ENCODE measurements at regions not wholly inside any gene's neighbourhood (a gene's known extent, or its start where the extent isn't known, plus 50 kb on each side); places are given as distances from the start of the nearest gene placed in this dataset.

DNA sequence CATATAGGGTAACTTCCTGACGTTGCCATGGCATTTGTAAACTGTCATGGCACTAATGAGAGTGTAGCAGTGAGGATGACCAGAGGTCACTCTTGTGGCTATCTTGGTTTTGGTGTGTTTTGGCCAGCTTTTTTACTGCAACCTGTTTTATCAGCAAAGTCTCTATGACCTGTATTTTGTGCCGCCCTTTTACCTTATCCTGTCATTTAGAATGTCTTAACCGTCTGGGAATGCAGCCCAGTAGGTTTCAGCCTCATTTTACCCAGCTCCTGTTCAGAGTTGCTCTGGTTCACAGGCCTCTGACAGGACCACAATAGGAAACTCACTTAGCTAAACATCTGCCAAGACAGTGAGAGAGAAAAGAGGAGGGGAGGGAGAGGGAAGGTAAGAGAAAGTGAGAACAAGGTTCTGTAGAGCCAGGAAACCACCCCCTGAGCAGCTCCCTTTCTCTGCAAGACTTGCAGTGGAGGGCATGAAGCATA is 64.8 kb upstream of the PLEKHG3 start:
- Mint-ChIP-seq H3K27ac (ENCODE audit: unreplicated experiment) (no peak overlapping the region), H3K27me3 (ENCODE audit: unreplicated experiment) (no peaks in the 10 kb centered on the region), H3K4me1 (ENCODE audit: low read depth, unreplicated experiment) (peaks cover 10% of the 10 kb centered on the region), H3K36me3 (ENCODE audit: insufficient read depth, unreplicated experiment) (no peaks in the 10 kb centered on the region), H3K4me3 (ENCODE audit: low read depth, unreplicated experiment) (no peak overlapping the region), H3K9me3 (ENCODE audit: low read depth, unreplicated experiment) (no peaks in the 10 kb centered on the region)
- intact Hi-C loops (cut with micrococcal nuclease; ENCODE audit: unreplicated experiment): loop anchor here (5.0 kb wide), 1 partner anchor 297 kb away; no protein-coding TSS in a partner anchor
- TF ChIP-seq, protein P1, sequence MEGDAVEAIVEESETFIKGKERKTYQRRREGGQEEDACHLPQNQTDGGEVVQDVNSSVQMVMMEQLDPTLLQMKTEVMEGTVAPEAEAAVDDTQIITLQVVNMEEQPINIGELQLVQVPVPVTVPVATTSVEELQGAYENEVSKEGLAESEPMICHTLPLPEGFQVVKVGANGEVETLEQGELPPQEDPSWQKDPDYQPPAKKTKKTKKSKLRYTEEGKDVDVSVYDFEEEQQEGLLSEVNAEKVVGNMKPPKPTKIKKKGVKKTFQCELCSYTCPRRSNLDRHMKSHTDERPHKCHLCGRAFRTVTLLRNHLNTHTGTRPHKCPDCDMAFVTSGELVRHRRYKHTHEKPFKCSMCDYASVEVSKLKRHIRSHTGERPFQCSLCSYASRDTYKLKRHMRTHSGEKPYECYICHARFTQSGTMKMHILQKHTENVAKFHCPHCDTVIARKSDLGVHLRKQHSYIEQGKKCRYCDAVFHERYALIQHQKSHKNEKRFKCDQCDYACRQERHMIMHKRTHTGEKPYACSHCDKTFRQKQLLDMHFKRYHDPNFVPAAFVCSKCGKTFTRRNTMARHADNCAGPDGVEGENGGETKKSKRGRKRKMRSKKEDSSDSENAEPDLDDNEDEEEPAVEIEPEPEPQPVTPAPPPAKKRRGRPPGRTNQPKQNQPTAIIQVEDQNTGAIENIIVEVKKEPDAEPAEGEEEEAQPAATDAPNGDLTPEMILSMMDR (IDR thresholded peaks at IDR 0.05; ENCODE audit: unreplicated experiment): no peak
- BruUV-seq (replicated peaks): no TSS peak
- DNase-seq: peak; percentile 9
- CTCF ChIA-PET: interaction anchor here (0.6 kb wide), 2 partner anchors 15 to 27 kb away, joined by 3 read pairs; no protein-coding TSS in a partner anchor

DNA sequence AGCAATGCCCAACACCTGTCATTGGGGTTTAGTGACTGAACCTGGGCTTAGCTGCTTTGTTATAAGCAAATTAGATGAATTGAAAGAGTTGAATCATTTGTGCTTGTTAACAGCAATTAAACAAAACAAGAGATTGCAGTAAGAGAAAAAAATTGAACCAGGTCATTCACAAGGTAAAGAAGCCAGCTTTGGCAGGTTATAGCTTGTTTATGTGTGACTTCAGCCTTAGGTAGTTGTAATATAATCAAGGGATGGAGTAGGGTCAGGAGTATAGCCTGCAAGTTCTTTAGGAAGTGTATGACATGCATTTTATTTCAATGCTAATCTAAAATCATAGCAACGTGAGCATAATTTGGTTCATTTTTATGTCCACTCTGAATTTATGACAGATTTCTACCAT is 63.4 kb upstream of the PLEKHG3 start:
- Mint-ChIP-seq H3K4me3 (ENCODE audit: low read depth, unreplicated experiment) (no peak overlapping the region), H3K27me3 (ENCODE audit: unreplicated experiment) (no peaks in the 10 kb centered on the region), H3K4me1 (ENCODE audit: low read depth, unreplicated experiment) (peaks cover 10% of the 10 kb centered on the region), H3K27ac (ENCODE audit: unreplicated experiment) (no peak overlapping the region), H3K9me3 (ENCODE audit: low read depth, unreplicated experiment) (no peaks in the 10 kb centered on the region), H3K36me3 (ENCODE audit: insufficient read depth, unreplicated experiment) (no peaks in the 10 kb centered on the region)
- CTCF ChIA-PET: no interaction called here
- no peak for DNase-seq
- BruUV-seq (replicated peaks): no TSS peak
- TF ChIP-seq, protein P1 (IDR thresholded peaks at IDR 0.05; ENCODE audit: unreplicated experiment): no peak
- intact Hi-C loops (cut with micrococcal nuclease; ENCODE audit: unreplicated experiment): no loop called here

DNA sequence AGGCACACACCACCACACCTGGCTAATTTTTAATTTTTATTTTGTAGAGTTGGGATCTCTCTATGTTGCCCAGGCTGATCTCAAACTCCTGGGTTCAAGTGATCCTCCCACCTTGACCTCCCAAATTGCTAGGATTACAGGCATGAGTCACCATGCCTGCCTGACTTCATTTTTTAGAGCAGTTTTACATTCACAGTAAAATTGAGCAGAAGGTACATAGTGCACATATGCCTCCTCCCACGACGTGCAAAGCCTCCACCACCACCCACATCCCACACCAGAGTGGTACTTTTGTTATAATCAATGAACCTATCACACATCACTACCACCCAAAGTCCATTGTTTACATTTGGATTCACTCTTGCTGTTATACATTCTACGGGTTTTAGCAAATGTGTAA is 62.5 kb upstream of the PLEKHG3 start:
- Mint-ChIP-seq H3K9me3 (ENCODE audit: low read depth, unreplicated experiment) (no peaks in the 10 kb centered on the region), H3K27me3 (ENCODE audit: unreplicated experiment) (no peaks in the 10 kb centered on the region), H3K4me1 (ENCODE audit: low read depth, unreplicated experiment) (peaks cover 10% of the 10 kb centered on the region), H3K4me3 (ENCODE audit: low read depth, unreplicated experiment) (no peak overlapping the region), H3K36me3 (ENCODE audit: insufficient read depth, unreplicated experiment) (no peaks in the 10 kb centered on the region), H3K27ac (ENCODE audit: unreplicated experiment) (no peak overlapping the region)
- DNase-seq: no peak
- TF ChIP-seq, protein P1 (IDR thresholded peaks at IDR 0.05; ENCODE audit: unreplicated experiment): no peak
- CTCF ChIA-PET: no interaction called here
- intact Hi-C loops (cut with micrococcal nuclease; ENCODE audit: unreplicated experiment): no loop called here
- no TSS peak for BruUV-seq (replicated peaks)

DNA sequence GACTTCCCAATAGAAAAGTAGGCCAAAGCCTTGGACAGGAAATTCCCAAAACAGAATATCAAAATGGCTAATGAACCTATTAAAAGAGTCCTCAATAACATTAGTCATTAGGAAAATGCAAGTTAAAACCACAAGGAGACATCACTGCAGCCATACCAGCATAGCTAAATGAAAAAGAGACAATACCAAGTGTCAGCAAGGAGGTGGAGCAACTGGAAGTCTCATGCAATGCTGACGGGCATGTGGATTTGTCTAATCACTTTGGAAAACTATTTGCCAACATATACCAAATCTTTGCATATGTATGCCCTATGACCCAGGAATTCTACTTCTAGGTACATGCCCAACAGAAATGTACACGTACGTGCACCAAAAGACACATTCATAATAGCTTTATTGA is 60.5 kb upstream of the PLEKHG3 start:
- no peak for DNase-seq
- no TSS peak for BruUV-seq (replicated peaks)
- CTCF ChIA-PET: no interaction called here
- TF ChIP-seq, protein P1 (IDR thresholded peaks at IDR 0.05; ENCODE audit: unreplicated experiment): no peak
- Mint-ChIP-seq H3K9me3 (ENCODE audit: low read depth, unreplicated experiment) (no peaks in the 10 kb centered on the region), H3K27ac (ENCODE audit: unreplicated experiment) (no peak overlapping the region), H3K36me3 (ENCODE audit: insufficient read depth, unreplicated experiment) (no peaks in the 10 kb centered on the region), H3K4me3 (ENCODE audit: low read depth, unreplicated experiment) (no peak overlapping the region), H3K27me3 (ENCODE audit: unreplicated experiment) (peaks cover 7% of the 10 kb centered on the region), H3K4me1 (ENCODE audit: low read depth, unreplicated experiment) (peaks cover 24% of the 10 kb centered on the region)
- intact Hi-C loops (cut with micrococcal nuclease; ENCODE audit: unreplicated experiment): no loop called here
